GM23338 (cell line): ENCODE measurements at regions not wholly inside any gene's neighbourhood (a gene's known extent, or its start where the extent isn't known, plus 50 kb on each side); places are given as distances from the start of the nearest gene placed in this dataset.
"Not testable (repeated sequence)": the region's sequence is repeated elsewhere in the genome, so short reads cannot be mapped to it uniquely, and the experiment has no call there.

ENCODE experiments used
- EZH2 ChIP-seq: fragments of 200-600 bp; sonication (generic); IDR thresholded peaks from one replicate; pipeline ENCODE4 v1.8.0; 2017; ENCODE audit warnings: antibody characterized with exemption, mild to moderate bottlenecking, low read depth; ENCODE audit not compliant: unreplicated experiment
- JUNB ChIP-seq: IDR thresholded peaks from one replicate; pipeline ENCODE4 v1.6.1; 2016; ENCODE audit warnings: antibody characterized with exemption; ENCODE audit not compliant: unreplicated experiment
- POLR2AphosphoS5 ChIP-seq: IDR thresholded peaks from 2 replicates; pipeline ENCODE4 v1.6.1; 2016; ENCODE audit warnings: antibody characterized with exemption, low read depth
- TF ChIP-seq, protein P1 (sequence below): fragments of 250-450 bp; sonication (Bioruptor Pico); IDR thresholded peaks from 2 replicates; pipeline ENCODE4 v1.5.0; 2020; ENCODE audit warnings: mild to moderate bottlenecking, moderate library complexity
- TF ChIP-seq, protein P2 (sequence below), 2 experiments: fragments of 200-600 bp in 1 of 2; sonication (generic) in 1 of 2; conservative IDR thresholded peaks; 2 replicates each; pipeline versions ENCODE4 v1.5.1 to v1.6.1; 2016 to 2017; ENCODE audit warnings: antibody characterized with exemption in 2 of 2, low read depth in 2 of 2, mild to moderate bottlenecking in 2 of 2, moderate library complexity in 1 of 2
- TF ChIP-seq, protein P3 (sequence below): IDR thresholded peaks from one replicate; pipeline ENCODE4 v1.6.1; 2018; ENCODE audit warnings: antibody characterized with exemption; ENCODE audit not compliant: unreplicated experiment

DNA sequence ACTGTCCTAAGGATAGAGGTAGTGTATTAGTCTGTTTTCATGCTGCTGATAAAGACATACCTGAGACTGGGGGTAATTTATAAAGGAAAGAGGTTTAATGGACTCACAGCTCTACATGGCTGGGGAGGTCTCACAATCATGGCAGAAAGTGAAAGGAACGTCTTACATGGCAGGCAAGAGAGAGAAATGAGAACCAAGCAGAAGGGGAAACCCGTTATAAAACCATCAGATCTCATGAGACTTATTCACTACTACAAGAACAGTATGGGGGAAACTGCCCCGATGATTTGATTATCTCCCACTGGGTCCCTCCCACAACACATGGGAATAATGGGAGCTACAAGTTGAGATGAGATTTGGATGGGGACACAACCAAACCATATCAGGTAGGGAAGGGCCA lies 267.4 kb downstream of the EFCAB11 start:
- TF ChIP-seq, protein P1, sequence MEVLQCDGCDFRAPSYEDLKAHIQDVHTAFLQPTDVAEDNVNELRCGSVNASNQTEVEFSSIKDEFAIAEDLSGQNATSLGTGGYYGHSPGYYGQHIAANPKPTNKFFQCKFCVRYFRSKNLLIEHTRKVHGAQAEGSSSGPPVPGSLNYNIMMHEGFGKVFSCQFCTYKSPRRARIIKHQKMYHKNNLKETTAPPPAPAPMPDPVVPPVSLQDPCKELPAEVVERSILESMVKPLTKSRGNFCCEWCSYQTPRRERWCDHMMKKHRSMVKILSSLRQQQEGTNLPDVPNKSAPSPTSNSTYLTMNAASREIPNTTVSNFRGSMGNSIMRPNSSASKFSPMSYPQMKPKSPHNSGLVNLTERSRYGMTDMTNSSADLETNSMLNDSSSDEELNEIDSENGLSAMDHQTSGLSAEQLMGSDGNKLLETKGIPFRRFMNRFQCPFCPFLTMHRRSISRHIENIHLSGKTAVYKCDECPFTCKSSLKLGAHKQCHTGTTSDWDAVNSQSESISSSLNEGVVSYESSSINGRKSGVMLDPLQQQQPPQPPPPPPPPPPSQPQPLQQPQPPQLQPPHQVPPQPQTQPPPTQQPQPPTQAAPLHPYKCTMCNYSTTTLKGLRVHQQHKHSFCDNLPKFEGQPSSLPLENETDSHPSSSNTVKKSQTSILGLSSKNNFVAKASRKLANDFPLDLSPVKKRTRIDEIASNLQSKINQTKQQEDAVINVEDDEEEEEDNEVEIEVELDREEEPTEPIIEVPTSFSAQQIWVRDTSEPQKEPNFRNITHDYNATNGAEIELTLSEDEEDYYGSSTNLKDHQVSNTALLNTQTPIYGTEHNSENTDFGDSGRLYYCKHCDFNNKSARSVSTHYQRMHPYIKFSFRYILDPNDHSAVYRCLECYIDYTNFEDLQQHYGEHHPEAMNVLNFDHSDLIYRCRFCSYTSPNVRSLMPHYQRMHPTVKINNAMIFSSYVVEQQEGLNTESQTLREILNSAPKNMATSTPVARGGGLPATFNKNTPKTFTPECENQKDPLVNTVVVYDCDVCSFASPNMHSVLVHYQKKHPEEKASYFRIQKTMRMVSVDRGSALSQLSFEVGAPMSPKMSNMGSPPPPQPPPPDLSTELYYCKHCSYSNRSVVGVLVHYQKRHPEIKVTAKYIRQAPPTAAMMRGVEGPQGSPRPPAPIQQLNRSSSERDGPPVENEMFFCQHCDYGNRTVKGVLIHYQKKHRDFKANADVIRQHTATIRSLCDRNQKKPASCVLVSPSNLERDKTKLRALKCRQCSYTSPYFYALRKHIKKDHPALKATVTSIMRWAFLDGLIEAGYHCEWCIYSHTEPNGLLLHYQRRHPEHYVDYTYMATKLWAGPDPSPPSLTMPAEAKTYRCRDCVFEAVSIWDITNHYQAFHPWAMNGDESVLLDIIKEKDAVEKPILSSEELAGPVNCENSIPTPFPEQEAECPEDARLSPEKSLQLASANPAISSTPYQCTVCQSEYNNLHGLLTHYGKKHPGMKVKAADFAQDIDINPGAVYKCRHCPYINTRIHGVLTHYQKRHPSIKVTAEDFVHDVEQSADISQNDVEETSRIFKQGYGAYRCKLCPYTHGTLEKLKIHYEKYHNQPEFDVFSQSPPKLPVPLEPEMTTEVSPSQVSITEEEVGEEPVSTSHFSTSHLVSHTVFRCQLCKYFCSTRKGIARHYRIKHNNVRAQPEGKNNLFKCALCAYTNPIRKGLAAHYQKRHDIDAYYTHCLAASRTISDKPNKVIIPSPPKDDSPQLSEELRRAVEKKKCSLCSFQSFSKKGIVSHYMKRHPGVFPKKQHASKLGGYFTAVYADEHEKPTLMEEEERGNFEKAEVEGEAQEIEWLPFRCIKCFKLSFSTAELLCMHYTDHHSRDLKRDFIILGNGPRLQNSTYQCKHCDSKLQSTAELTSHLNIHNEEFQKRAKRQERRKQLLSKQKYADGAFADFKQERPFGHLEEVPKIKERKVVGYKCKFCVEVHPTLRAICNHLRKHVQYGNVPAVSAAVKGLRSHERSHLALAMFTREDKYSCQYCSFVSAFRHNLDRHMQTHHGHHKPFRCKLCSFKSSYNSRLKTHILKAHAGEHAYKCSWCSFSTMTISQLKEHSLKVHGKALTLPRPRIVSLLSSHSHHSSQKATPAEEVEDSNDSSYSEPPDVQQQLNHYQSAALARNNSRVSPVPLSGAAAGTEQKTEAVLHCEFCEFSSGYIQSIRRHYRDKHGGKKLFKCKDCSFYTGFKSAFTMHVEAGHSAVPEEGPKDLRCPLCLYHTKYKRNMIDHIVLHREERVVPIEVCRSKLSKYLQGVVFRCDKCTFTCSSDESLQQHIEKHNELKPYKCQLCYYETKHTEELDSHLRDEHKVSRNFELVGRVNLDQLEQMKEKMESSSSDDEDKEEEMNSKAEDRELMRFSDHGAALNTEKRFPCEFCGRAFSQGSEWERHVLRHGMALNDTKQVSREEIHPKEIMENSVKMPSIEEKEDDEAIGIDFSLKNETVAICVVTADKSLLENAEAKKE (CRISPR knock-in tag), result not testable (repeated sequence)
- TF ChIP-seq POLR2AphosphoS5, EZH2, JUNB: not testable (repeated sequence)
- TF ChIP-seq, protein P2, sequence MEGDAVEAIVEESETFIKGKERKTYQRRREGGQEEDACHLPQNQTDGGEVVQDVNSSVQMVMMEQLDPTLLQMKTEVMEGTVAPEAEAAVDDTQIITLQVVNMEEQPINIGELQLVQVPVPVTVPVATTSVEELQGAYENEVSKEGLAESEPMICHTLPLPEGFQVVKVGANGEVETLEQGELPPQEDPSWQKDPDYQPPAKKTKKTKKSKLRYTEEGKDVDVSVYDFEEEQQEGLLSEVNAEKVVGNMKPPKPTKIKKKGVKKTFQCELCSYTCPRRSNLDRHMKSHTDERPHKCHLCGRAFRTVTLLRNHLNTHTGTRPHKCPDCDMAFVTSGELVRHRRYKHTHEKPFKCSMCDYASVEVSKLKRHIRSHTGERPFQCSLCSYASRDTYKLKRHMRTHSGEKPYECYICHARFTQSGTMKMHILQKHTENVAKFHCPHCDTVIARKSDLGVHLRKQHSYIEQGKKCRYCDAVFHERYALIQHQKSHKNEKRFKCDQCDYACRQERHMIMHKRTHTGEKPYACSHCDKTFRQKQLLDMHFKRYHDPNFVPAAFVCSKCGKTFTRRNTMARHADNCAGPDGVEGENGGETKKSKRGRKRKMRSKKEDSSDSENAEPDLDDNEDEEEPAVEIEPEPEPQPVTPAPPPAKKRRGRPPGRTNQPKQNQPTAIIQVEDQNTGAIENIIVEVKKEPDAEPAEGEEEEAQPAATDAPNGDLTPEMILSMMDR (conservative IDR thresholded peaks at IDR 0.05; ENCODE audit: low read depth in 2 of 2), result not testable (repeated sequence)
- TF ChIP-seq, protein P3, sequence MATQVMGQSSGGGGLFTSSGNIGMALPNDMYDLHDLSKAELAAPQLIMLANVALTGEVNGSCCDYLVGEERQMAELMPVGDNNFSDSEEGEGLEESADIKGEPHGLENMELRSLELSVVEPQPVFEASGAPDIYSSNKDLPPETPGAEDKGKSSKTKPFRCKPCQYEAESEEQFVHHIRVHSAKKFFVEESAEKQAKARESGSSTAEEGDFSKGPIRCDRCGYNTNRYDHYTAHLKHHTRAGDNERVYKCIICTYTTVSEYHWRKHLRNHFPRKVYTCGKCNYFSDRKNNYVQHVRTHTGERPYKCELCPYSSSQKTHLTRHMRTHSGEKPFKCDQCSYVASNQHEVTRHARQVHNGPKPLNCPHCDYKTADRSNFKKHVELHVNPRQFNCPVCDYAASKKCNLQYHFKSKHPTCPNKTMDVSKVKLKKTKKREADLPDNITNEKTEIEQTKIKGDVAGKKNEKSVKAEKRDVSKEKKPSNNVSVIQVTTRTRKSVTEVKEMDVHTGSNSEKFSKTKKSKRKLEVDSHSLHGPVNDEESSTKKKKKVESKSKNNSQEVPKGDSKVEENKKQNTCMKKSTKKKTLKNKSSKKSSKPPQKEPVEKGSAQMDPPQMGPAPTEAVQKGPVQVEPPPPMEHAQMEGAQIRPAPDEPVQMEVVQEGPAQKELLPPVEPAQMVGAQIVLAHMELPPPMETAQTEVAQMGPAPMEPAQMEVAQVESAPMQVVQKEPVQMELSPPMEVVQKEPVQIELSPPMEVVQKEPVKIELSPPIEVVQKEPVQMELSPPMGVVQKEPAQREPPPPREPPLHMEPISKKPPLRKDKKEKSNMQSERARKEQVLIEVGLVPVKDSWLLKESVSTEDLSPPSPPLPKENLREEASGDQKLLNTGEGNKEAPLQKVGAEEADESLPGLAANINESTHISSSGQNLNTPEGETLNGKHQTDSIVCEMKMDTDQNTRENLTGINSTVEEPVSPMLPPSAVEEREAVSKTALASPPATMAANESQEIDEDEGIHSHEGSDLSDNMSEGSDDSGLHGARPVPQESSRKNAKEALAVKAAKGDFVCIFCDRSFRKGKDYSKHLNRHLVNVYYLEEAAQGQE, result not testable (repeated sequence)
